IMR-90 (cell line): ENCODE measurements at regions not wholly inside any gene's neighbourhood (a gene's known extent, or its start where the extent isn't known, plus 50 kb on each side); places are given as distances from the start of the nearest gene placed in this dataset.
A peak's percentile ranks its signal among the peaks of the same experiment; 100 is the strongest.

Experiments used
- ATAC-seq: fragments of 200-7000 bp; cut with Tn5 transposase; 2 replicates; pipeline ENCODE4 v1.9.1; 2020; ENCODE audit warnings: low read depth, mild to moderate bottlenecking, moderate library complexity
- BruUV-seq: library from RNA; stranded (reverse); fragments of 400-500 nt; replicated peaks from 2 replicates; lab custom pipeline; 2021; lab: Mats Ljungman, UMichigan
- CTCF ChIA-PET: fragments of 300-600 bp; formaldehyde crosslinking; extraction: SDS; loops from one replicate; lab custom pipeline; 2021; ENCODE audit warnings: antibody characterized with exemption; lab: Yijun Ruan, JAX
- POLR2A ChIA-PET: fragments of 300-600 bp; sonication (Branson Sonifier 250); formaldehyde crosslinking; loops from one replicate; lab custom pipeline; 2022; ENCODE audit warnings: antibody characterized with exemption; ENCODE audit not compliant: unreplicated experiment; lab: Charles Lee
- DNase-seq: peaks from one replicate; pipeline ENCODE4 v3.0.0; 2013
- H2AFZ ChIP-seq: replicated peaks from 2 replicates; pipeline ENCODE3; 2013; ENCODE audit warnings: low read length, mild to moderate bottlenecking; ENCODE audit not compliant: poor library complexity
- H2AK5ac ChIP-seq: 2 replicates; pipeline ENCODE4 v1.6.1; 2013; ENCODE audit warnings: low read depth, low read length, inconsistent platforms
- H2AK9ac ChIP-seq: replicated peaks from 2 replicates; pipeline ENCODE3; 2013; ENCODE audit warnings: mild to moderate bottlenecking, low read depth, low read length, moderate library complexity; ENCODE audit not compliant: poor library complexity
- H2BK120ac ChIP-seq: 2 replicates; pipeline ENCODE4 v1.6.1; 2013; ENCODE audit warnings: low read depth, low read length, inconsistent platforms
- H2BK15ac ChIP-seq: 3 replicates; pipeline ENCODE4 v1.6.1; 2013; ENCODE audit warnings: low read depth, low read length, inconsistent platforms
- H2BK20ac ChIP-seq: 2 replicates; pipeline ENCODE4 v1.6.1; 2013; ENCODE audit warnings: low read depth, mild to moderate bottlenecking, inconsistent platforms, low read length, moderate library complexity
- H2BK5ac ChIP-seq: 2 replicates; pipeline ENCODE4 v1.6.1; 2013; ENCODE audit warnings: mild to moderate bottlenecking, low read depth, low read length, inconsistent platforms; ENCODE audit not compliant: poor library complexity, severe bottlenecking
- H3K14ac ChIP-seq: replicated peaks from 2 replicates; pipeline ENCODE4 v1.6.1; 2013; ENCODE audit warnings: low read depth, low read length, inconsistent platforms
- H3K18ac ChIP-seq: 2 replicates; pipeline ENCODE4 v1.6.1; 2013; ENCODE audit warnings: low read depth, low read length, control low read depth
- H3K23ac ChIP-seq: 2 replicates; pipeline ENCODE4 v1.6.1; 2013; ENCODE audit warnings: low read depth, low read length, inconsistent platforms
- H3K27ac ChIP-seq: 2 replicates; pipeline ENCODE4 v1.5.1; 2013; ENCODE audit warnings: mild to moderate bottlenecking, control low read depth, low read length; ENCODE audit not compliant: insufficient read depth
- H3K27me3 ChIP-seq: 2 replicates; pipeline ENCODE4 v1.6.1; 2013; ENCODE audit warnings: low read length; ENCODE audit not compliant: control insufficient read depth, insufficient read depth
- H3K36me3 ChIP-seq: 2 replicates; pipeline ENCODE4 v1.6.1; 2013; ENCODE audit warnings: low read length, mixed read lengths; ENCODE audit not compliant: control insufficient read depth, insufficient read depth
- H3K4ac ChIP-seq: 2 replicates; pipeline ENCODE4 v1.6.1; 2013; ENCODE audit warnings: low read depth, low read length, inconsistent platforms
- H3K4me1 ChIP-seq: 2 replicates; pipeline ENCODE4 v1.6.1; 2013; ENCODE audit warnings: low read length, mixed read lengths; ENCODE audit not compliant: control insufficient read depth, insufficient read depth
- H3K4me2 ChIP-seq: 2 replicates; pipeline ENCODE4 v1.6.1; 2013; ENCODE audit warnings: low read depth, mild to moderate bottlenecking, control low read depth, low read length, moderate library complexity
- H3K4me3 ChIP-seq: 2 replicates; pipeline ENCODE4 v1.5.1; 2013; ENCODE audit warnings: low read depth, mild to moderate bottlenecking, control low read depth, low read length, moderate library complexity; ENCODE audit not compliant: insufficient read depth
- H3K56ac ChIP-seq: 2 replicates; pipeline ENCODE4 v1.6.1; 2013; ENCODE audit warnings: low read length, inconsistent platforms; ENCODE audit not compliant: insufficient read depth; ENCODE audit errors: extremely low read depth
- H3K79me1 ChIP-seq, 2 experiments: 2 replicates each; pipeline ENCODE4 v1.6.1; 2013; ENCODE audit warnings: low read length in 2 of 2, inconsistent platforms in 1 of 2, low read depth in 1 of 2
- H3K9ac ChIP-seq: 2 replicates; pipeline ENCODE4 v1.6.1; 2013; ENCODE audit warnings: low read depth, low read length, control low read depth
- H3K9me1 ChIP-seq: 2 replicates; pipeline ENCODE4 v1.6.1; 2013; ENCODE audit warnings: low read length, inconsistent platforms; ENCODE audit not compliant: insufficient read depth
- H3K9me3 ChIP-seq: 2 replicates; pipeline ENCODE4 v1.6.1; 2013; ENCODE audit warnings: low read length; ENCODE audit not compliant: control insufficient read depth, insufficient read depth
- H4K20me1 ChIP-seq: 2 replicates; pipeline ENCODE4 v1.6.1; 2013; ENCODE audit warnings: low read length, inconsistent platforms; ENCODE audit not compliant: insufficient read depth
- H4K5ac ChIP-seq: 2 replicates; pipeline ENCODE4 v1.6.1; 2013; ENCODE audit warnings: mild to moderate bottlenecking, low read depth, low read length, control low read depth
- H4K8ac ChIP-seq, 2 experiments: 2 replicates each; pipeline ENCODE4 v1.6.1; 2013; ENCODE audit warnings: low read depth in 2 of 2, low read length in 2 of 2, control low read depth in 1 of 2, inconsistent platforms in 1 of 2
- H4K91ac ChIP-seq: 2 replicates; pipeline ENCODE4 v1.6.1; 2013; ENCODE audit warnings: low read depth, low read length, inconsistent platforms; ENCODE audit not compliant: insufficient read depth
- SMC3 ChIP-seq: fragments of 150-350 bp; IDR thresholded peaks from 2 replicates; pipeline ENCODE4 v1.6.1; 2016; ENCODE audit warnings: low read depth, mild to moderate bottlenecking, antibody characterized with exemption, low read length, moderate library complexity
- WGBS, 2 experiments: methylation state at CpG; one replicate each; pipeline versions ENCODE4 v1.1.5 to v1.1.7; 2013; ENCODE audit warnings: missing lambda C conversion rate in 2 of 2; ENCODE audit not compliant: insufficient read length in 1 of 2; ENCODE audit errors: extremely low coverage in 2 of 2; 5-methylcytosine and 5-hydroxymethylcytosine counted together
- dilution Hi-C: fragments of 300-500 bp; cut with HindIII; formaldehyde crosslinking; loops from one replicate; pipeline ENCODE4 v1.14.3; 2018; ENCODE audit warnings: low sequenced_read_pairs; ENCODE audit not compliant: unreplicated experiment
- in situ Hi-C: fragments of 300-500 bp; cut with MboI; formaldehyde crosslinking; loops from 3 replicates; pipeline ENCODE4 v1.14.3; 2019; ENCODE audit warnings: low sequenced_read_pairs, inconsistent platforms, mixed read lengths
- intact Hi-C: fragments of 100-400 bp; cut with micrococcal nuclease; formaldehyde crosslinking; loops from 2 replicates; pipeline ENCODE4 v1.10.0; 2022
- TF ChIP-seq, protein P1 (sequence below): fragments of 150-350 bp; IDR thresholded peaks from 2 replicates; pipeline ENCODE4 v1.6.1; 2017; ENCODE audit warnings: mild to moderate bottlenecking, antibody characterized with exemption, low read length, low read depth

DNA sequence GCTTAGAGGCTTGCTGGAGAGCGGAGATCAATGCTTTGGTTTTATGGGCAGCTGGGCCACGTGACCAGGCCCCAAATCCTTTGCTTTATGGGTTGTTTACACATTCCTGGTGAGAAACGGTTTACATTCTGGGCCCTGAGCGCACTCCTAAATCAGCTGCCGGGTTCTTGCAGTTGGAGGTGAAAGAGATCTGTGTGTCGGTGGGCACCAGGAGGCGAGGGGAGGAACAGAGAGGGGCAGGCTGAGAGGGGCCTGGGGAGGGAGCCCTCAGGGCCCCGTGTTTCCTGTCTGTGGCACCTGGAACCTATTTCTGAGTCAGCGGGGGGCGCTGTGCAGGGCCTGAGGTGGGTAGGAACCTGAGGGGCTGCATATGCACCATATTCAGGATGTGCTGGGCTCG lies 63.5 kb upstream of the HAND1 start:
- Histone ChIP-seq H3K9me3 (no peaks in the 10 kb centered on the region), H4K20me1 (0 out of 2 replicates have a peak, but pooled peaks cover 3% of the 10 kb centered on the region), H4K5ac (no peak overlapping the region), H3K18ac (no peak overlapping the region), H3K27ac (no peak overlapping the region), H2AFZ (no peak overlapping the region), H3K14ac (no peak overlapping the region), H3K79me1 (no peaks in the 10 kb centered on the region), H2BK5ac (no peak overlapping the region), H2AK5ac (no peak overlapping the region), H3K9ac (no peak overlapping the region), H2BK120ac (no peak overlapping the region), H3K4me1 (no peaks in the 10 kb centered on the region), H3K23ac (no peak overlapping the region), H3K9me1 (no peaks in the 10 kb centered on the region), H4K91ac (no peak overlapping the region), H4K8ac (no peak overlapping the region), H3K27me3 (peaks cover 34% of the 10 kb centered on the region), H3K4me2 (no peak overlapping the region), H3K36me3 (no peaks in the 10 kb centered on the region), H3K4me3 (no peak overlapping the region), H2BK15ac (no peak overlapping the region), H3K4ac (no peak overlapping the region), H2BK20ac (no peak overlapping the region), H2AK9ac (no peak overlapping the region), H3K56ac (no peak overlapping the region)
- POLR2A ChIA-PET: no interaction called here
- ATAC-seq: no peak
- BruUV-seq: no TSS peak
- CTCF ChIA-PET: no interaction called here
- no peak for DNase-seq
- TF ChIP-seq, protein P1, sequence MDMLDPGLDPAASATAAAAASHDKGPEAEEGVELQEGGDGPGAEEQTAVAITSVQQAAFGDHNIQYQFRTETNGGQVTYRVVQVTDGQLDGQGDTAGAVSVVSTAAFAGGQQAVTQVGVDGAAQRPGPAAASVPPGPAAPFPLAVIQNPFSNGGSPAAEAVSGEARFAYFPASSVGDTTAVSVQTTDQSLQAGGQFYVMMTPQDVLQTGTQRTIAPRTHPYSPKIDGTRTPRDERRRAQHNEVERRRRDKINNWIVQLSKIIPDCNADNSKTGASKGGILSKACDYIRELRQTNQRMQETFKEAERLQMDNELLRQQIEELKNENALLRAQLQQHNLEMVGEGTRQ: peak; percentile 47; the same call in 1 of the 2 replicates
- TF ChIP-seq SMC3: no peak
- intact Hi-C loops (no loop called here), dilution Hi-C loops (no loop called here), in situ Hi-C loops (no loop called here)
- WGBS, 2 experiments: 80% methylated on average over 1 of the region's 11 CpGs; no CpG with 5 or more reads in 1 of the 2 experiments
